ENCODE measurements at regions not wholly inside any gene's neighbourhood (a gene's known extent, or its start where the extent isn't known, plus 50 kb on each side); places are given as distances from the start of the nearest gene placed in this dataset.
"Not testable (repeated sequence)": the region's sequence is repeated elsewhere in the genome, so short reads cannot be mapped to it uniquely, and the experiment has no call there.

DNA sequence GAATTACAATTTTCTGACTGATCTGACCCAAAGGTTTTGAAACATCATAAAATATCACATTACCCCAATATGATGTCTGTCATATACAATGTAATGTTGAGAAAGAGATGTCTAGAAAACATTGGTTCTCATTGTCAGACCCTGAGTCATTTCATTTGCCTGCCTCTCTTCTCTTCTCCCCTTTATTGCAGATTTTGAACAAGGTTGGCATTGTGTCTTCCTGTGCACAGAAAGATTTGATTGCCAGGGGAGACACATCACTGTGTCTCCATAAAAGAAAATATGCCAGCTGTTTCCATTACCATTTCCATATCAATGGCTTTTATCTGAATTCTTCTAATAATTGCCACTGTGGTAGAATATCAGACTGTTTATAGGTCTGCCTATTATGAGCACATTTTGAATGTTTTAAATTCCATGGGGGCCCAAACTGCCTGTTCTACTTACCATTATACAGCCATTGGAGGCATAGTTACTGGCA is 65.6 kb downstream of the IFI44 start:
- DNase-seq (ENCODE audit: low spot score): peak; percentile 68

DNA sequence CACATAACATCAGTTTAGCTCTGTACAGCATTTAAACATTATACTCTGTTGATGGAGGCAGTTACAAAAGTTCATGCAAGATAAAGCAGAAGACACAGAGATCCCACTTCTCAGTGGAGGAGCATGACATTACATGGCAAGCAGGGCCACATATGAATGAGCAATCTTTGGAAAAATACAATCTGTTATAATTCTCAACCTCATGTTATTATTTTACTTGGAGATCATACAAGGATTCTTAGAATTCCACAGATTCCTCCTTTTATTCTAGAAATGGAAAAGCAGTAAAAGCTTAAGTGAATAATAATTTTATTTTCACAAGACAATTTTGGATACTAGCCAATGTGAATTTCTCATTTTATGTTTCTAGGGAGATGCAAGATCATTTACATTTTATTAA is 66.6 kb downstream of the IFI44 start:
- DNase-seq (ENCODE audit: low spot score): no peak

DNA sequence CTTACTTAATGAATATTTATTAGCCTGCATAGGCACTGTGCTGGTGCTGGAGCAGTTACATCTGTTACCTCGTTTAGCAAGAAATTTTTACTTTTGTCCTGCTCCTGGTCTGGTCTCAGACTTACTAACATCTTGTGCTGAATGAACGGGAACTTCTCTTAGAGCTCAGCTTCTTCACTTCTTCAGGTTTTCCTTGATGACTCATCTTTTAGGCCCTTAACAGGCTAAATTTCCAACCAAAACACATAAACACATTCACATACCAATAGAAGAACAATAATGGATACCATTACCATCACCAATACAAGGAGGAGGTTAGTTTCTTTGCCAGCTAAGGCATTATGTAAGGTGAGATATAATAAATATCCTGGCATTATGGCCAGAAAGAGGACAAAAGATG is 68.9 kb downstream of the IFI44 start:
- no peak for DNase-seq (ENCODE audit: low spot score)

DNA sequence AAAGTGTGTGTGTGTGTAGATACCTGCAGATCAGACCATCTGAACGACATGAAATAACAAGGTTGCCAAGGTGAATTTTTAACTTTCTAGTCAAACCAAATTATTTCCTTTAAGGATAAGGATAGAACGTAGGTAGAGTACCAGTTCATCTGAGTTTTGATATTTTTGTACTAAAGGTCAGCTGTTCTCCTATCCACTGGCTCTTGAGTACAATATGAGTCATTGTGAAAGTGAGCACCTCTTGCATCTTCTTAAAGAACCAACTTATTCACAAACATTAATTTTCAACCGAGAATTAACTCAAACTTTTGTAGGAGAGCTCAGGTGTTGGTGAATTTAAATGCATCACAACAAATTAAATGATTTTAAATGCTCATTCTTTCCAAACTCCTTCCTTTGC is 71.5 kb downstream of the IFI44 start:
- no peak for DNase-seq (ENCODE audit: low spot score)

DNA sequence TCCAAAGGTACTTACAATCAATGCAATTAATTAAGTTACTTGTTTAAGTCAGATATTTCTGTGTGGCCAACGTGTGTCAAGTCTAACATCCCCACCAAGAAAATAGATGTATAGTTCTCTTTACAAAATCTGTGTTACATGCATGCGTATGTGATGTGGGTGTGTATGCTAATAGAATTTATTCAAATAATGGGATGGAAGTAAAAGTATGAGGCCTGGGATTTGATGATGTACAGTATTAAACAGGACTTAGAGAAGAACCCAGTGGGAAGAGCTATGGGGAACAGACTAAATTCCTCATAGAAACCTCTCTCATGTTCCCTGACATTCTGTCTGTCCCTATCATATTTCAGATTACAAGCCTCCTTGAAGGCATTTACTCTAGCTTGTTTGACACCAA is 72.5 kb downstream of the IFI44 start:
- DNase-seq (ENCODE audit: low spot score): no peak

DNA sequence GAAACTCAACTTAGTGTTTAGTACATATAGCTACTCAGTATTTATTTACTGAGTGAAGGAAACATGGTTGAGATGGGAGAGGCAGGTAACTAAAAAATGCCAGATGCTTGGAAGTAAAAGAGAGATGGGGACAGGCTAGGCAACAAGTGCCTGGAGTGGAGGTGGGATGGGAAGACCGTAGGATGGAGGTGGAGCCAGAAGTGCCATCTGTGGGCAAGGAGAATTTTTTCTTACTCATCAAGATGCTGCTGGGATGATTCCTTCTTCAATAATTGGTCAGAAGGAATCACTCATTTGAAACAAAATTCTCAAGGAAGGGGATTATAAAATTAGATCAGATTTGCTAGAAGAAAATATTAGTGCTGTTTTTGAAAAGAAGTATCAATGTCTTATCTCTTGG is 72.9 kb downstream of the IFI44 start:
- DNase-seq (ENCODE audit: low spot score): no peak

DNA sequence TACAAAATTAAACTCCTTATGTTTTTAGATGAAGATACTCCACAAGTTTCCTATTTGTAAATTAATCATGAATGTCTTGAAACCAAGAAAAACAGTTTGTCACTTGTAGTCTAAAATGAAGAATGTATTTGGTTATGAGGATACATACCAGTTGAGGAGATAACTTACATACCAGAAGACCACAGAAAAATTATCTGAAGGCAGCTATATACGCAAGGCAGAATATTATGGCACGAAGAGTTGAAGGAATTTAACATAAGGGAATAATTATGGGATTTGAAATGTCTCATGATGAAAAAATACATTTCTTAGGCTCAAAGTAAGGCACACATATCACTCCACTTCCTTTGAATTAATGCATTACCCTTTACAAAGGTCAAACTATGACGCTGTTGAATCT is 73.3 kb downstream of the IFI44 start:
- no peak for DNase-seq (ENCODE audit: low spot score)

DNA sequence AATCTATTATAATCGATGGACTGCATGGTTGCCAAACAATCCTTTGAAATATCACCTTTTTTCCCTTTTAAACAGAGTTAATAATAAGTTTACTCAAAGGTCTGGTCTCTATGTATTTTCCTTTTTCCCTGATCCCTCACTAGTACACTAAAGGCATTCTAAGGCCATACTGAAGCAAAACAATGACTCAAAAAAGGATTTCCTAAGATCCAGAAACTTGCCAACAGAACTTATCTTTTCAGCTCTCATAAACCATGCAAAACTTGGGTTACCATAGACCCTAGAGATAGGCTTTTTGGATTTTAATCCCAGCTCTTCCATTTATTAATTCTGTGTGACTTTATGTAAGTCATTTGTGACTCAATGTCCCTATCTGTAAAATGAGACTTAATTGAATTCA is 77.1 kb downstream of the IFI44 start:
- DNase-seq (ENCODE audit: low spot score): no peak

DNA sequence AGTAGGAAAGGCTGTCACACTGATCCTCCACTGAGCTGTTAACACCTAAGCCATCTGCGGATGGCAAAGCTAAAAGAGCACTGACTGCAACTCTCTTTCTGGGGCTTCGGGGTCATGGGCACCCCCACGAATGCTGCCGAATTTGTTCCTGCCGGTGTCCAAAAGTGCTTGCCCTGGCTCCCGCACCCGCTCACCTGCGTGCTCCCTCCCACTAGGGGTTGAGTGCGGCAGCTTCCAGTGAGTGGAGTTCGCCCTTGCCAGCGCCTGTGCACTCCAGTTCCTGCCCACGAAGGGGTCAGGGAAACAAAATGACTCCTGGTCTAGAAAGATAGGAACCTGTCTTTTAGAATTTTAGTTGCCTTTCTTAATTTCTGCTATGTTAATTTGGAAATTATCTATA is 78.7 kb downstream of the IFI44 start:
- no peak for DNase-seq (ENCODE audit: low spot score)

DNA sequence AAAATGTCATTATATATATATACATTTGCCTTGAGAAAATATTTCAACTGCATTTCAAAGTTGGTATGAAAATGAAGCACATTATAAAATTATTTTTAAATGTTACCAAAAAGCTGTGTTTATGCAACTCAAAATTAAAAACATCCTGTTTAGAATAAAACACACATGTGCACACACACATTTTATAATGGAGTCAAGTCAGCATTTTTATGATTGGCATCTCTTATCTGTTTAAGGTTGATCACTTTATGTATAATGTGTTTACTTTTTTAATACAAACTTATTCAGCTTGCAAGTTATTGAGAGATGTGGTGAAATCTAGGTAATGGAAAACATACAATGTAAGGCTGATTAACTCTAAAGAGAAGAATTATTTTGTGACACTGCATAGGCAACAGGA is 80.4 kb downstream of the IFI44 start:
- no peak for DNase-seq (ENCODE audit: low spot score)

DNA sequence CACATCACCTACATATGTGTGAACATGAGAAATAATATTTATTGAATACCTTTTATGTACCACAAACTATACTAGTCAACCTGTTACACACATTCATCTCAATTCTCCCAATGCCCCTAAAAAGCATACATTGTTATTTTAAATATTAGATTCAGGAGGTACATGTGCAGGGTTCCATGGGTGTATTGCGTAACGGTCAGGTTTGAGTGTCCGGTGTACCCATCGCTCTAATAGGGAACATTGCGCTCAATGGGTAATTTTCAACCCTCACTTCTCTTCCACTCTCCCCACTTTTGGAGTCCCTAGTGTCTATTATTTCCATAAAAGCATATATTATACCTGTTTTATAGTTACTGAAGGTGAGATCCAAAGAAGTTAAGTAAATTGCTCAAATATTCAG is 82.0 kb downstream of the IFI44 start:
- DNase-seq (ENCODE audit: low spot score): no peak

DNA sequence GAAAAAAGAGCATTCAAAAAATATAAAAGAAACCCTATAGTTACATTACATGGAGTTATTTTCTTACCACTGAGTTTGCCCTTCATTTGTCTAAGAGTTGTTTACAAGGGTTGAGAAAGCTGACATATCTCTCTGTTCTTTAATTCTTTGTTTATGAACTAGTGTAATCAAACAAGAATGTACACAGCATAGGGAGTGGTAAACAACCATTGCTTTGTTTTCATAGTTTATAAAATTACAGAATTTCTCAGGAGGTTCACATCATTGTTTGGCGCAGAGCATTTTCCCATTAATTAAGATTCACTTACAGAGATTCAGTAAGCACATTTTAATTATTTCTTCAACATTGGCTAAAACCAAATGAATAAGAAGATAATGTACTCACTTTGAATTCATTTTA is 87.6 kb downstream of the IFI44 start:
- DNase-seq (ENCODE audit: low spot score): no peak

DNA sequence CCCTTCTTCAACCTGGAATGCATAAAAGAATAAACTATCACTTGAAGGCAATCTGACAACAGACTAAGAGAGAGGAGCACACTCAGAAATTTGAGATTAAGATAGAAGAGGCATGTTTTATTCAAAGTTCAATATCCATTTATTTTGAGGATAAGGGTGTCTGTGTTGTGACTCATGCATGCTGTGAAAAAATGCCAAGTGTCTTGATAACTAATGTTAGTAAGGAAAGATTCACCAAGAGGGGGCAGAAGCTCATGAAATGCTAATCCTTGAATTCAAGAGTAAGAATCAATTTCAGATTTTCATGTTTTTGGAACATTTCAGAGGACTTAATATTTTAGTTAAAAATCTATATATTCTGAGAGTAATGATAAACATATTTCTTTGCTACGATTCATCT is 94.0 kb downstream of the IFI44 start:
- no peak for DNase-seq (ENCODE audit: low spot score)

DNA sequence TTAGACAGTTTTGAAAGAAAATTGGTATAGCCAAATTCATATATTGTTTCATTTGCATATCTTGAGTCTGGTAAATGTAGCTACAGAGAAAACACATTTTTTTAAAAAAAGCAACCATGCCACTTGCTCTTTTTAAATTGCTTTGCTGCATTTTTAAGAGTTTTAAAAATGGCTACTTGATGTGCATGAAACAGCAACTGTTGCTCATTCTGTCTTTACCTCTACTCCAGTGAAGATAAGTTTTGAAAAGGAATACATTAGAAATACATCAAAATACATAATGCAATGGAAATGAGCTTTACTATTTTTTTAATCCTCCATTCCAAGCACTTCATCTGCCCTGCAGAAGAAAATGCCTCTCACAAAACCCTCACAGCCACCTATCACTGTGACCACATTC is 95.5 kb downstream of the IFI44 start:
- no peak for DNase-seq (ENCODE audit: low spot score)

DNA sequence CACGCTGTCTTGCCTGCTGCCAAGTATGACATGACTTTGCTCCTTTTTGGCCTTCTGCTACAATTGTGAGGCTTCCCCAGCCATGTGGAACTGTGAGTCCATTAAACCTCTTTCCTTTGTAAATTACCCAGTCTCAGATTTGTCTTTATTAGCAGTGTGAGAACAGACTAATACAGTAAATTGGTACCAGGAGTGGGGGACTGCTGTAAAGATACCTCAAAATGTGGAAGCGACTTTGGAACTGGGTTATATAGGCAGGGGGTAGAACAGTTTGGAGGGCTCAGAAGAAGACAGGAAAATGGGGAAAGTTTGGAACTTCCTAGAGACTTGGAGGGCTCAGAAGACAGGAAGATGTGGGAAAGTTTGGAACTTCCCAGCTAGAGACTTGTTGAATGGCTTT is 104.0 kb downstream of the IFI44 start:
- not testable (repeated sequence) for DNase-seq (ENCODE audit: low spot score)

DNA sequence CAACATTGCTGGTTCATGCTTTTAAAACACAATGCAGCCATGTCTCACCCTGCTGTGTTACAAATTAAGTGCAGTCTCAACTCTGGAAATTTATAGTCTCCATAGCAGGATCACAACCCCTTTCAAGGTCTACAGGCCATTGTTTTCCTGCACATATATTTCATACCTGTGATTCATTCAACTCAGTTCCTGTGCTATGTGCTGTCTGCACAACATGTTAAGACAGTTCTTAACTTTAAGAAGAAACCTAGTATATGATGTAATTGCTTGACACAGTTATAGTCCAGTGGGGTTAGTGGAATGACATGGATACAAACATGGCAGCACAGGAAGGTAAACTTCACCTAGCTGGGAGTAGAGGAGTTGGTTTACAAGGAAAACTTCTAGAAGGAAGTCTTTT is 106.4 kb downstream of the IFI44 start:
- no peak for DNase-seq (ENCODE audit: low spot score)

DNA sequence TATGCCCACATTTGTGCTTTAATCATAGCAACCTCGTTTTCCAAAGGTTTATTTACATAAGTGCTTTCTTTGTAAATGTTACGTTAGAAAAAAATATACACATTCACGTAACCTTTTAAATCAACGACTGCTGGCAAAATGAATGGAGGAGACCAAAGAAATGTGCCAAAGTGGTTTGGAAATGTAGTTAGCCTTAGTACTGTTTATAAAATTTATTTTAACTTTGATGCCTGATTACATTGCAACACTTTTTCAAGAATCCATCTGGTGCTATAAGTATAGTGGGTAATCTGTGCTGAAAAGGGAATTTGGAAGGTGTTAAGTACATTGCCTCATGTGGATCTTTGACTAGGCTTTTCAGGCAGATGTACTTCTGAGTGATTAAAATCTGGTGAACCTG is 108.9 kb downstream of the IFI44 start:
- no peak for DNase-seq (ENCODE audit: low spot score)

DNA sequence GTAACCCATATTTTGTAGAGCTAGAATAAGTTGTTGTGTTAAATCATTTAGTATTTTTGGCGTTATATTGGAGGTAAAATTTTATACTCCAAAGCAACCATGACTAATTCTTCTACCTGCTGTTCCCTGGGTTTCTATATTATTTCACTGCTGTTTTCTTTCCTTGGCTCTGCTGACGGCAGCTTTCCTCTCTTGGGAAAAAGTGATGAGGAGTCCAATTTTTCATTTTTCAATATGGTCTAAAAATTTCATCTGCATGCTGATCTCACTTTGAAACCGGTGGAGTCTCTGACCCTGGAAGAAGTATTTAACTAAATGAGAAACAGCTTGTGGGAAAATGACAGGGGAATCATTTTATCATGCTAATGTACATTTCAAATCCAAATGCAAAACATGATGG is 110.2 kb downstream of the IFI44 start:
- DNase-seq (ENCODE audit: low spot score): no peak

DNA sequence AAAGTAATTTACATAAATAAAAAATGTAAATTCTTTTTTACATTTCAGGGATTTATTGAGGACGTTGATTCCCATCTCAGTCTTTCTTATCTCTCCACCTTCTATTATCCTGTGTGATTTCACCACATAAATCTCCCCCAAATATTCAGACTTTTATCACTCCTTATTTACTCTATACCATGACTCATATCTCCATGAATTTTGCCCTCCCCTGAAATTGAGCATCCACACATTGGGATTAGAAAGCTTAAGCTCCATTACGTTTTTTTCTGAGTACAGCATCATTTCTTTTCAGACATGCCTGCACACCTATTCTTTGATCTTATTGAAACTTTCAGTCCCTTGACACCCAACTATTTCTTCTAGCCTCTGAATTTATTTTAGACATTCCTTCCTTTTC is 111.2 kb downstream of the IFI44 start:
- no peak for DNase-seq (ENCODE audit: low spot score)

DNA sequence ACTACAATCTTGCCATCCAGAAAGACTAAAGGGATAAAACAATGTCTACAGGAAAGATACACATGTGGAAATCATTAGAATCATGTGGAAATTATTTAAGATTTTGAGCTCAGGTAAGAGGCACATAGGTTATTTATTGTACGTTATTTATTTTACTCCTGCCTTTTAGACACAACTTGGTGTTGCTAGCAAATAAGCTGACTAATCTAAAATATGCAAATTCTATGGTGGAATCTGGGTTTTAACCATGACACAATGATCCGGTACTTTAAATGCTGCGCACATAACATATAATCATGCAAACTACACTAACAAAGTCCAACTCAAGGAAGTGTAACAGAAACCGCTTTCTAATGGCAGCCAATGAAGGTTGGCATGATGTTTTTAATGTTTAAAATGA is 112.5 kb downstream of the IFI44 start:
- DNase-seq (ENCODE audit: low spot score): no peak

DNA sequence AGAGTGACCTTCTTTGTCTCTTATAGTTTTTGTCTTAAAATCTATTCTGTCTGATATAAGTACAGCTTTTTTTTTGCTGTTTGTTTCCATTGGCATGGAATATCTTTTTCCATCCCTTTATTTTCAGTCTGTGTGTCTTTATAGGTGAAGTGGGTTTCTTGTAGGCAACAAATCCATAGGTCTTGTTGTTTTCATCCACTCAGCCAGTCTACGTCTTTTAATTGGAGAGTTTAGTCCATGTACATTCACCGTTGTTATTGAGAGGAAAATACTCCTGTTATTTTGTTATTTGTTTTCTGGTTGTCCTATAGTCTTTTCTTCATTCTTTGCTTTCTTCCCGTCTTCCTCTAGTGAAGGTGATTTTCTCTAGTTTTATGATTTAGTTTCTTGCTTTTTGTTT is 115.9 kb downstream of the IFI44 start:
- no peak for DNase-seq (ENCODE audit: low spot score)

DNA sequence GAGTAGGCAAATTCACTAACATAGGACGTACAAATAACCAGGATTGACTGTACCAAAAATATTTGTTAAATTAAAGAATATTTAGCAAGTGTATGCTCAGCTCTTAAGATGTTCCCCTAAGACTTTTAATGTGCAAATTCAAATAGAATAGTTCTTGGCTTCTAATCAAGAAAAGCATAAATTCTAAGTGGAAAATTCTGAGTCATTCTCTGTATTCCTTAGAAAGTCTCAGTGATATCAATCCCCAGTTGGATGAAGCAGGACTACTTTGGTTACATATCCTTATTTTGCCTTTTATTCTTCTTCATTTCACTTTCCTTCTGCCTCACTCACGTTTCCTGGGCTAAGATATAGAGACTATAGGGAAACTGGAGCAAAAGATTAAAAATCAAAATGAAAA is 130.2 kb downstream of the IFI44 start:
- DNase-seq (ENCODE audit: low spot score): no peak

DNA sequence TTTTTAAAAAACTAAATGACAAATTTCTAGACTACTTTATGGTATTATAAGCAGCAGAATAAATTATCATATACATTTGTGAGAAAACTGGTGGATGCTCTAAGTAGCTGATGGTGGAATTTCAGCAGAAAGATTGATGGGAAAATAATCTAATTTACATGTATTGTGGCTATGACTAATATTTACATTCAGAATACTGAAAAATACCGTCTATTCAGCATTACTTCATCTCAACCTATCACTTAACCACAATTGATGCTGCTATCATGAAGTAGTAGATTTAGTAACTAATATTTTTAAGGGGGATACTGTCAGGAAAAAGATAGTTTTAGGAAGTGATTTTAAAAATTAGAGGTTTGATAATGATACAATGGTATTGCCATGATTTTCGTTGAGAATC is 137.9 kb downstream of the IFI44 start:
- no peak for DNase-seq (ENCODE audit: low spot score)

DNA sequence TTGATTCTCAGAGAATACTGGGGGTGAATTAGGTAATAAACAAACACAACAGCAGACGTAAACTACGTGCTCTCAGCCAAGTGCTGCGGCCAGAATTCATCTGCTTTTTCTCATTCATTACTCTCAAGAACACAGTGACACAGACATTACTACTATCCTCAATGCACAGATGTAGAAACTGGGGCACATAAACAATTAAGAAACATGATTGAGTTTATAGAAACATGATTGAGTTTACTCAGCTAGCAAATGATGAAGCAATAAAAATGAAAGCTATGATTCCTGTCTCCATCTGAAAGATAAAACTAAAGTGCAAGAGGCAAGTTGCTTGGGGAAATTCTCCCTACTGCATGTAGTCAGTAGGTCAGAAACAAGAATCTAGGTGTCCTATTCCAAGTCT is 140.5 kb downstream of the IFI44 start:
- no peak for DNase-seq (ENCODE audit: low spot score)

DNA sequence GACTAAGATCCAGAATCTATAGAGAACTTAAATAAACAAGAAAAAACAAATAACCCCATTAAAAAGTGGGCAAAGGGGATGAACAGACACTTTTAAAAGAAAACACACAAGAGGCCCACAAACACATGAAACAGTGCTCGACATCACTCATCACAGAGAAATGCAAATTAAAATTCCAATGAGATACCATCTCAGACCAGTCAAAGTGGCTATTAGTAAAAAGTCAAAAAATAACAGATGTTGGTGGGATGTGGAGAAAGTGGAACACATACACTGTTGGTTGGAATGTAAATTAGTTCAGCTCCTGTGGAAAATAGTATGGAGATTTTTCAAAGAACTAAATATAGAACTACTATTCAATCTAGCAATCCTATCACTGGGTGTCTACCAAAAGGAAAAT is 143.1 kb downstream of the IFI44 start:
- no peak for DNase-seq (ENCODE audit: low spot score)

Measured in COLO829 (cell line).